ENCODE measurements at regions not wholly inside any gene's neighbourhood (a gene's known extent, or its start where the extent isn't known, plus 50 kb on each side); places are given as distances from the start of the nearest gene placed in this dataset.
"Not testable (repeated sequence)": the region's sequence is repeated elsewhere in the genome, so short reads cannot be mapped to it uniquely, and the experiment has no call there.

- not testable (repeated sequence) for DNase-seq
Observed at GRCh38 chr2:113386780-113387433, 50.6 kb upstream of the ZNG1B start.

GRCh38 chr2:113379621-113380020, 57.9 kb upstream of the ZNG1B start:
- not testable (repeated sequence) for DNase-seq

- DNase-seq: no peak
Observed at GRCh38 chr2:113376913-113377445, 60.5 kb upstream of the ZNG1B start.

GRCh38 chr2:113376253-113376912, 61.1 kb upstream of the ZNG1B start:
- no peak for DNase-seq

- DNase-seq: not testable (repeated sequence)
Observed at GRCh38 chr2:113374857-113375256, 62.6 kb upstream of the ZNG1B start.

- not testable (repeated sequence) for DNase-seq
Observed at GRCh38 chr2:113372258-113372834, 65.1 kb upstream of the ZNG1B start.

GRCh38 chr2:113370478-113371091, 66.9 kb upstream of the ZNG1B start:
- DNase-seq: no peak

- no peak for DNase-seq
Observed at GRCh38 chr2:113370030-113370429, 67.5 kb upstream of the ZNG1B start.

- not testable (repeated sequence) for DNase-seq
Observed at GRCh38 chr2:113368581-113368980, 68.9 kb upstream of the ZNG1B start.

- not testable (repeated sequence) for DNase-seq
Observed at GRCh38 chr2:113366821-113367220, 70.7 kb upstream of the ZNG1B start.

GRCh38 chr2:113365791-113366190, 71.7 kb upstream of the ZNG1B start:
- not testable (repeated sequence) for DNase-seq

GRCh38 chr2:113365290-113365689, 72.2 kb upstream of the ZNG1B start:
- not testable (repeated sequence) for DNase-seq

GRCh38 chr2:113361051-113361450, 76.4 kb upstream of the ZNG1B start:
- DNase-seq: no peak

GRCh38 chr2:113357071-113357470, 78.3 kb upstream of the PAX8 start:
- no peak for DNase-seq

- DNase-seq: not testable (repeated sequence)
Observed at GRCh38 chr2:113356284-113356683, 77.6 kb upstream of the PAX8 start.

- DNase-seq: not testable (repeated sequence)
Observed at GRCh38 chr2:113355339-113356015, 76.8 kb upstream of the PAX8 start.

GRCh38 chr2:113351375-113352355, 72.9 kb upstream of the PAX8 start:
- DNase-seq: no peak

- DNase-seq: not testable (repeated sequence)
Observed at GRCh38 chr2:113343800-113344199, 65.1 kb upstream of the PAX8 start.

- peak in 1 of 6 experiments; percentile 5 for DNase-seq
Observed at GRCh38 chr2:113342650-113343049, 63.9 kb upstream of the PAX8 start.

- DNase-seq: not testable (repeated sequence)
Observed at GRCh38 chr2:113341870-113342253, 63.1 kb upstream of the PAX8 start.

- no peak for DNase-seq
Observed at GRCh38 chr2:113341191-113341869, 62.6 kb upstream of the PAX8 start.

All from stimulated activated naive CD4-positive, alpha-beta T cell (primary cell).